Cerebellar cortex (tissue), 1 donor: ENCODE measurements at regions not wholly inside any gene's neighbourhood (a gene's known extent, or its start where the extent isn't known, plus 50 kb on each side); places are given as distances from the start of the nearest gene placed in this dataset.
"Not testable (repeated sequence)": the region's sequence is repeated elsewhere in the genome, so short reads cannot be mapped to it uniquely, and the experiment has no call there.

Source experiments
- DNase-seq: peaks from one replicate; pipeline ENCODE4 v3.0.0-alpha.2; 2015; ENCODE audit warnings: low spot score

DNA sequence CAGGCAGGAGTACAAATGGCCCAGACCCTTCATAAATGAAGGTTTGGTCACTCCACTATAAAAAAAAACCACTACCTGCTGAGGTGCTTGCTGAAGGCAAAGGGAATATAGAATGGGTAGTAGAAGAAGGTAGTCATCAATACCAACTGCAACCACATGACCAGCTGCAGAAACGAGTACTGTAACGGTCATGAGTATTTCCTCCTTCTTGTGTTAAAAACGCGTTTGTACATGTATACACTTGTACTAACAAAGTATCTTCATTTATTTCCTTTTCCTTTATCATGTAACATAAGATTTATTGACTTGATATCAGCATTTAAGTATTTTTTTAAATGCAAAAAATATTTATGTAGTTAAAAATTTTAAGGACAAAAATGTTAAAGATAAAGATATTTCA is 238.6 kb downstream of the TFAP2B start:
- DNase-seq: no peak

DNA sequence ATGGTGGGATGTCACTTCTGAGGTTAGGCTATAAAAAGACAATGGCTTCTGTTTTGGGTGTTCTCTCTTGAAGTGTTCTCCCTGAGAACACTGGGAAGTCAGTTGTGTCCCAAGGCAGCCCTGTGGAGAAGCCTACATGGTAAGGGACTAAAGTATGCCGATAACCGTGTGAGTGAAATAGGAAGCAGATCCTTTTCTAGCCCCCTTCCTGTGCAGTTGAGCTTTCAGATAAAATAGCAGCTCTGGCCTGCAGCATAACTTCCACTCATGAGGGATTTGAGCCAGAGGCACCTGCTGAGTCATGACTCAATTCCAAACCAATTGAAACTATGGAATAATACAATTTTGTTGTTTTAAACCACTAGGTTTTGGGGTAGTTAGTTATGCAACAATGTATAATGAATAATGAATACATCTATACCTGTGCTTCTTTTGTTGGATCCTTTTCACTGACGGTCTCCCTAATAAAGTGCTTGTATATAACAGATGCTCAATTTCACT is 241.6 kb downstream of the TFAP2B start:
- DNase-seq: no peak

DNA sequence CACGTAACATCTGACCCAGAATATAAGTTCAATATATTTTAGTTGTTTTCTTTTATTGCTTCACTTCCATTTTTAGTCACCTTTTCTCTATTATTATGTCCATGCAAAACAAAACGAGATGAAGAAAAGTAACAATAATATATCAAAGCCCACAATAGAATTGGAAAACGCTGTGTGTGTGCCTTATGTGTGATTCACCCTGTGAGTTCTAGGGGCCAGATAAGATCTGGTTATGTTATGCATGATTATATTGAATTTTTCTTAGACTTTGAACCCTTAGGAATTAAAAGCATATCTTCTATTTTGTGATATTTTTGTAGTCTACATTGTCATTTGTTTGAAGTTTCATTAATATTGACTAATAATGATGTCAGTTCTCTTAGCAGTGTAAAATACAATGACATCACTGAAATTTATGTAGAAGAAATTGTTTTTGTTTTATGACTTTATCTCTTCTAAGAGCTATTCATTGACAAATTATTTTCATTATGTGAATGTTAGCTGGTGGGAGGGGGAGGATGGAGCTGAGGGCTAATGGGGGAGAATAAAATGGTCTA is 243.6 kb downstream of the TFAP2B start:
- DNase-seq: no peak

DNA sequence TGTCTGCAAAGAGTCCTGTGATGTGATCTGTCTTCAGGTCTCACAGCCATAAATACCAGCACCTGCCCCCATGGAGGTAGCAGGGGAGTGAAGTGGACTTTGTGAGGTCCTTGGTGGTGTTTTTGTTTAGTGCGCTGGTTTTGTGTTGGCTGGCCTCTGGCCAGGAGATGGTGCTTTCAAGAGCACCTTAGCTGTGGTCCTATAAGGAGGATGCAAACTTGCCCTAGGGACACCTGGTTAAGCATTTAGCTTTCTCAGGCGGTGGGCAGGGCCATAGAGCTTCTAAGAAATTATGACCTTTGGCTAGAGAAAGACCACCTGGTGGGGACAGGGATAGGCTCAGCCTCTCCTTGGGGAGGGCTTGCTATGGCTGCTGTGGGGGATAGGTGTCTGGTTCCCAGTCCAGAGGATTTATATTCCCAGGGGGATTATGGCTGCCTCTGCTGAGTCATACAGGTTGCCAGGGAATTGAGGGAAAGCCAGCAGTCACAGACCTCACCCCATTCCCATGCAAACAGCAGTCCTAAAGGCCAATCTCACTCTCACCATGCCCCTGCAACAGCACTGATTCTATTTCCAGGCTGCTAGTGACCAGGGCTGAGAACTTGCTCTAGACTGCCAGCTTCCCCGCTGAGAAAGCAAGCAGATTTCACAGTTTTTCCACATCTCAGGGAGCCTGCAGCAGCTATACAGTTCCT is 259.3 kb downstream of the TFAP2B start:
- no peak for DNase-seq

DNA sequence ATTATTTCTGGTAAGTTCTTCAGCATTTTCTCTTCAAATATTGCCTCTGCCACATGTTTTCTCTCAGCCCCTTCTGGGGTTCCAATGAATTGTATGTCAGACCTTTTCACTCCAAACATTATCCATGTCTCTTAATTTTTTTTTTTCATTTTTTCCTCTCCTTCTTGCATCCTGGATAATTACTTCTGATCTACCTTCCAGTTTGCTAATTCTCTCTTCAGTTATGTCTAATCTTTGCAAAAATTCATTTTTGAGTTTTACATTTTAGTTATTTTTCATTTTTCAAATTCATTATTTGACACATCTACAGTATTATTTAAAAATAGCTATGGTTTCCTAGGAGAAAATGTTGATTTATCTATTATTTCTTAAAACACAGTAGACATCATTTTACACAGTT is 271.7 kb downstream of the TFAP2B start:
- DNase-seq: no peak

DNA sequence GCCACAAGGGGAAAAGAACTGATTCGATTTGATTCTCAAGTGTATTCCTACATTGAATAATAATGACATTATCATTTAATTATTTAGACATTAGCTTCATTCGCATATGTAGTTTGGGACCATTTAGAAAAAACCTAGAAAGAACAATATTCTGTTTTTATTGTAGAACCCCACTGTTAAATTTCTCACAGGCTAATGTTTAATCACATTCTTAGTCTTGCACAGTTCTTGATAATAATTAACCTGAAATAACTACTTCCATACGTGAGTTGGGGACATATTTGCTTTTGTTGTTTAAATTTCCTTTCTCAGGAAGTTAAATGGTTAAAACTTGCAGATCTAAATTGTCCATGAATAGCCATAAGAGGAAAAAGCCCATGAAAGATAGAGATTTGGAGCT is 275.2 kb downstream of the TFAP2B start:
- DNase-seq: no peak

DNA sequence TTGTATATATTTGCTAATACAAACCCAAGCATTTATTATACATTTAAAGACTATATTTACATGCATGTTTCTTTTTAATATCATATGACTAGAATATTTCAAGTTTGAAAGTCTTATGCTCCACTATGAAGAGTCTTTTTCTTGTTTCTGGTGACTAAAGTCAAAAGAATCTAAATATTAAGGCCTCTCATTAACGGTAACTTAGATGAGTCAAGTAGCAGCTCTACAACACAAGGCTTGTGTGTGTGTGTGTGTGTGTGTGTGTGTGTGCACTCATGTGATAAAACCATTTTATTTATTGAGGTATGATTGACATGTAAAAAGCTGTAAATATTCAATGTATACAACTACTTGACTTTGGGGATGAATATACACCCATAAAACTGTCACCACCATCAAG is 275.6 kb downstream of the TFAP2B start:
- no peak for DNase-seq

DNA sequence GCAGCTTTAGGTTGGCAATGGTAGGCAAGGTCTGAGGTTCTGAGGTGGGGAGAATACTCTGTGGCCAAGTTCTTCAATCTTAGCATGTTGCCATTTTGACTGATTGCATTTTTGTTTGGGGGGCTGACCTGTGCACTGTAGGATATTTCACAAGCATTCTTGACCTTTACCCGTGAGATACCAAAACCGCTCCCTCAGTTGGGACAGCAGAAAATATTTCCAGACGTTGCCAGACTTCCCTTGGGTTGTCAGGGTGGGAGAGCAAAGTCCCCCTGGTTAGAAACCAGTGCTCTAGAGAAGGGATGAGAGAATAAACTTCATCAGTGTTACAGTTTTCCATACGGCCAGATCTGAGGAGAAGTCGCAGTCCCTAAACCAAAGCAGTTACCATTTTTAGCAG is 279.6 kb downstream of the TFAP2B start:
- no peak for DNase-seq

DNA sequence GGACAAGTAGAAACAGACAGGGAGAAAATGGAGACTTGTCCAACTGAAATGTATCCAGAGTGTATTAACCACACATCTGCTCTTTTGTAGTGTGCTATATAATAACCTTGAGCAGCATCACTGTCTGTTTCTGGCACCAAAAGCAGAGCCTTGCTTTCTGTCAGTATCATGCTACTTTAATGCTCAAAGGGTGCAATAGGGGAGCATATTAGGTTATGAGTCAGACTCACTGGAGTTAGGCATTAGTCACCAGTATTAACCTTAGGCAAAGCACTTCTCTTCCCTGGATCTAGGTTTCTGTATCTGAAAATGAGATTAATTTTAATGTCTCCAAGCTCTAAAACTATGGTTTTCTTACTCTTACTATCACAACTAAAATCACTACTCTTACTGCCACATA is 280.1 kb downstream of the TFAP2B start:
- no peak for DNase-seq

DNA sequence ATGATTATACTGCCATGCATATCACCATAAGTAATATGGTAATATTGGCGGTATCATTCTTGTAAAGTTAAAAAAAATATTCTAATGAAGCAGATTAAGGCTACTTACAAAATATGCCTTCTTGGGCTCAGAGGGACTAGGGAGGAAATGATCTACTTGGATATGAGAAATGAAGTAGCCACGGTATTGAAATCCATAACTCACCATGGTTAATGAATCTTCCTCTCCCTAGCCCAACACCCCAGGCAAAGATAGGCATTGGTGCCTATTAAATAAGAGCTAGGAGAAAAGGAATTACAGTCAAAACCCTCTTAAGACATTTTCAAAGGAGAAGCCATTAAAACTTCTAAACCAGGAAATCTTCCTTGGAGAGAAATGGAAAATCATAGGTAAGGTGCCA is 280.5 kb downstream of the TFAP2B start:
- no peak for DNase-seq

DNA sequence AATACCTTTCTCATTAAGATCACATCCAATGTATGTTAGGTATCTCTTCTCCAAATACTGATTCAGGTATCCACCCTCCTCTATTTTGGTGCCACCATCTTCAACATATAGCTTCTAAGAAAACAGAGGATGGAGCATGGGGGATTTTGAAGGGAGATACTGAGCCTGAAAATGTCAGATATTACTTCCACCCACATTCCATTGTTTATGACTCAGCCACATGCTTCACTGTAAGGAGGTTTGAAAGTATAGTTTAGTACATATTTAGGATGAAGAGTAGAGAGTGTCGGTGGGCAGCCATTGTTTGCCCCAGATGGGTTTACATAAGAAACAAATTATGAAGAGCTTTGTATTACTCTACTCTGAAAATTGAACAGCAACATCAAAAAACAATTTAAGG is 286.7 kb downstream of the TFAP2B start:
- no peak for DNase-seq

DNA sequence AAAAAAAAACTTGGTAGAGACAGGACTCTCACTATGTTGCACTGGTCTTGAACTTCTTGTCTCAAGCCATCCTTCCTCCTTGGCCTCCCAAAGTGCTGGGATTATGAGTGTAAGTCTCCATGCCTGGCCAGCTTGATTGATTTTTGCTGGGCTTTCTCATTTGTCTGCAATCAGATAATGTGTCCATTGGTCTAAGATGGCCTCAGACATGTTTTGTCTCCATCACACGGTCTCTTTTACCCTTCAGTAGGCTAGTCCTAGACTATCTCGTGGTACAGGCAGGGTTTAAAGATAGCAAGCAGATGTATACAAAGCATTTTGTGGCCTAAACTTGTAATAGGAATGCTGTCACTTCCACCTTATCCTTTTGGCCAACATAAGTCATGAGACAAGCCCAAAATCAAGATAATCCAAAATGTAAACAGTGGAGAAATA is 289.1 kb downstream of the TFAP2B start:
- no peak for DNase-seq

DNA sequence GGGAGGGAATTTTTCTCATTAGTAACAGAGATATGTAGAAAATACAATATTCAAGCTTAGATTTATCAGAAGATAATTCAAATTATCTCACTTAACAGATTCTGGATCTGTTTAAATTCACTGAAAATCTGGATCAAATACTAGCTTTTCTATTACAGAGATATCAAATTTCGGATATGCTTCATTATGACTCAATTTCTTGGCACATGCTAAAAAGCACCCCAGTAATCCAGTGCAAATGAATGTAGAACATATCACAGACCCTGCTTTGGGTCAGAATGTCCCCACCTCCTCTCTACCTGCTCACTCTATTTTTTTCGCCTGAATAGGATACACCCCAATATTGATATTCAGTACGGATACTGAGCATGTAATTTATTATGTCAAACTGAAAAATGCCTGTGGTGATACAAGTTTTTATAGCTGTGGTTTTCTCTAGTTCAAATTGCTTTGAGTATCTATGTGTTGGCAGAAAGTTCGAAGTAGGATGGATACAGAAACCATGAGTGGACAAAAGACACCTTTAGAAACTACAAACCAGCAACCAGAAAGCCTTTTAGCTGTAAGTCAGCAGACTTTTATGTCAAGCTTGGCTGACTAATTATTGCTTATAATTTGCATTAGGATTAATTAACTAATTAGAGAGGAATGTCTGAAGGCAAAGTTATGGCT is 290.0 kb downstream of the TFAP2B start:
- DNase-seq: no peak

DNA sequence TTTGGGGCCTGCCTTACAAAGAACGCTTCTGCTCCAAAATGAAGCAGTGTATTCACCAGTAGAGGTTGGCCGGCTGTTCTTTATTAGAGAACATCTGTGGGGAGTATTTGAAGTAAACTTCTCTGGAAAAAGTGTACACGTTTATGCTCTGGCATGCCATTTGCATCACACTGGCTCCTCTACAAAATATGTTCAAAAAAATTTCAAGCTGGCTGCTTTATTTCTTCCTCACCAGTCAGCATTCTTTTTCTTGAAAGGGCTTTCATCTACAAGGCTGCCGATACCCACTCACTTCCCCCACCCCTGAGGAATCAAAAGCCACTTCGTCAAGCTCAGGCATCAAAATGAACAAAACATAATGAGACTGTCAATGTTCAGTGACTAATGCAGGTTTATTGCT is 294.1 kb downstream of the TFAP2B start:
- no peak for DNase-seq

DNA sequence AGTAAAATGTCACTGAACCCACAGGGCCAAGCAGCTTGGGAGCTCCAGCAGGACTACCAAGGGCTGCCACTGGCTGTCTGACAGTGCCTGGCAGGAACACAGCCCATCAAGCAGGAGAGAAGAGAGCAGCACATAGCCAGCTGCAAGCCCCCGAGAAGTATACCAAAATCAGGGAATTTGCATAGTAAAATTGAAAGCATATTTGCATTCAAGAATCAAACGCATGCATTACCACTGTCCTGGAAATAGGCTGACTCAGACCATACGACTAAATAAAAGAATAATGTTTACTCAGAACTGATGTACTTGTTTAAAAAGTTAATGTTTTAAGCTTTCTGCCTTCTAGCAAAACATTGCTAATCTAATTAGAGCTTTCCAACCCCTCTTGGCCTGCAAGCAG is 298.1 kb downstream of the TFAP2B start:
- no peak for DNase-seq

DNA sequence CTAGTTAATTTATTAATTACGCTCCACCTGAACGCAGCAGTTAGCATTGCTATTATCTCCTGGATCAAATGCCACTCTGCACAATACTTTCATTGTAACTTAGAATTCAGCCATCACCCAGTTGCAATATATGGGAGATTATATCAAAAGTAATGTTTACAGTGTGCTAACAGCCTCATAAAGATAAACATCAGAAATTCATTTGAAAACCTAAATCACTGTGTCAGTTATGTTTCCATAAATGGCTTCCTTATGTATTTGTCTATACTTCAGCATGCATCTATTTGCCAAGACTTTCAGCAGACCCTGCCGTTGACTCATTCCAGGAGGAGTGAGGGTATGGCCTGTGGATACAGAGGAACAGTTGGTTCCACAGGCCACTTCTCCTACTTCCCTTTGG is 300.1 kb downstream of the TFAP2B start:
- DNase-seq: no peak

DNA sequence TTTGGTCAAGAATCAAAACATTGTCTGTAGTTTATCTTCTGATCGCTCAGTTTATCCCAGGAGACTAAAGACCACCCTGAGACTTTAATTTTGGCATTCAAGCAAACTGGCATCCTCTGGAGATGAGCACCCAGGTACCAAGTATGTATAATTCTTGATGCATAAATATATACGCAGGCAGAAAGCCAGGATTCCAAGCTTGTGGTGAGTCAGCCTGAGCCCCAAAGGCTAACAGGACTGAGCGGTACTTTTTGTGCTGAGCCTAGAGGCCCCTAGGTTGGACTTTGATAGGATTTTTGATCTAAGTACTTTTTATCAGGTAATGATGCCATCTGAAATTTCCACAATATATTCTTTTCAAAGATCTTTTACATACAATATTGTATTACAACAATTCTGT is 301.3 kb downstream of the TFAP2B start:
- DNase-seq: no peak

DNA sequence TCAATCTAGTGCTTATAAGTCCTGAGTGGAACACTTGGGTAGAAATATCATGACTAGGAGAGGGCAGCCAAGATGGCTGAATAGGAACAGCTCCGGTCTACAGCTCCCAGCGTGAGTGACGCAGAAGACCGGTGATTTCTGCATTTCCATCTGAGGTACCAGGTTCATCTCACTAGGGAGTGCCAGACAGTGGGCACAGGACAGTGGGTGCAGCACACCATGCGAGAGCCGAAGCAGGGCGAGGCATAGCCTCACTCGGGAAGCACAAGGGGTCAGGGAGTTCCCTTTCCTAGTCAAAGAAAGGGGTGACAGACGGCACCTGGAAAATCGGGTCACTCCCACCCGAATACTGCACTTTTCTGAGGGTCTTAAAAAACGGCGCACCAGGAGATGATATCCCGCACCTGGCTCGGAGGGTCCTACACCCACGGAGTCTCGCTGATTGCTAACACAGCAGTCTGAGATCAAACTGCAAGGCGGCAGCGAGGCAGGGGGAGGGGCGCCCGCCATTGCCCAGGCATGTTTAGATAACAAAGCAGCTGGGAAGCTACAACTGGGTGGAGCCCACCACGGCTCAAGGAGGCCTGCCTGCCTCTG is 302.8 kb downstream of the TFAP2B start:
- DNase-seq: not testable (repeated sequence)

DNA sequence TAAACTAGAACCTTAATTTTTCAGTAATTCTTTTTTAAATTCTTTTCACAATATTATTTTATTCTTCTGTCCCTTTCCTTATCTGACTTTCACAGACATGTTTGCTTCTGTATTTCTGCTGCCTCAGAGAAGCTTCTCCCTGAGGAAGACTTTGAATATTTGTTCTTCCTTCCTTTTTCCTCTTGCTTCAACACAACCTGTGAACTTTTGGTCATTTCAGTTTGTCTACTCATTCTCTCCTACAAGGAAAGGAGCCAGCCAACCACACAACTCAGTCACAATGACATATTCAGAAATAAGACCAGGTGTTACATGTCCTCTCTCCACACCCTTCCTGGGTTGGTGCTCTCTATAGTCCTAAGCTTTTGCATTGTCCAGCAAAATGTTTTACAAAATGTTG is 310.4 kb downstream of the TFAP2B start:
- no peak for DNase-seq

DNA sequence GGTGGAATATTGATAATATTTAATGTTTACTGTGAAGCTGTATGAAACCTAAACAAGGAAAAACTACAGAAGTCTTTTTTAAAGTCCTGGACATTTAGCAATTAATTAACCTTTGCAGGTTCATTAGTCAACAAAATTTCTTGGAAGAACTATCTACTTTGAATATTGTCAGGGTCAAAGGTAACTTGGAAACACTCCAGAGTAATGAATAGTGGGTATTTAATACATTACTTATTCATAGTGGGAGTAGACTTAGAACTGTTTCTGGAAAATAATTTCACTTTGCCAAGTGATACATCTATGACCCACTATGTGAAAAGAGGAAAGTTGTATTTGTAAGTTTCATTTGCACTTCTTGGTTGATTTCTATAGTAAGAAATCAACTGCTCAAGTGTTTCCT is 319.1 kb downstream of the TFAP2B start:
- no peak for DNase-seq

DNA sequence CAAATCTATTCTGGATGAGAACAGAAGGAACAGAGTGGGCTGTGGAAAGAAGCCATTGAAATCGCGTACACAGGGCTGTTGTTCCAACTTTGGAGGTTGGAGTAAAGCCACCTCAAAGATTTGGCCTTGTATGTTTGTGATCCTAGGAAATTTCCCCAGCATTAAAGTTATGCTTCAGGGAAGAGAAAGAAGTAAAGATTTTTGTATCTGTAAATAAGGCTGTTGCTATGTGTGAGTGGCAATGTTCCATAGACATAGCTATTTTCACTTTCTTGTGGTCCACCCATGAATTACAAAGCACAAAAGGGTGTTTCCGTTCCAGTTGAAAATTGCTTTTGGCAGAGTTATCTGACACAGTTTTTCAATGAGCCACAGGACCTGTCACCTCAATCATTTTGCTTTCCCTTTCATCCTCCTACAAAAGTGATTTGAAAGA is 321.3 kb downstream of the TFAP2B start:
- DNase-seq: peak; percentile 1

DNA sequence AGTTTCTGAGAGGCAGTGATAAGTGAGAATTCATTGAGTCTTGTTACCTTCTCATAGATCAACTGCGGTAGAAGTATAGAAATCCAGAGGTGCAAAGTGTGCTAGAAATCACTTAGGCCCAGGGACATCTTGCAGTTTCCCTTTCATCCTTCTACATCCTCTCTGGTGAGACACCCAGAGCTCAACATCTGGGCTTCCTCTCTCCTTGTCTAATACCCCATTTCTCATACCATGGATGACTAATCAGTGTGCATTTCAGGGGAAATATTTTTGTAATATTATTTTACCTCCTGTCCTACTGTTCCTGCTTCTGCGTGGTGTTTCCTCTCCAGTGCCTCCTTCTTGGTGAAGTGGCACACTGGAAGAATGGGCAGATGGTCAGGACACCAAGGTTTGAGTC is 322.4 kb downstream of the TFAP2B start:
- DNase-seq: no peak

DNA sequence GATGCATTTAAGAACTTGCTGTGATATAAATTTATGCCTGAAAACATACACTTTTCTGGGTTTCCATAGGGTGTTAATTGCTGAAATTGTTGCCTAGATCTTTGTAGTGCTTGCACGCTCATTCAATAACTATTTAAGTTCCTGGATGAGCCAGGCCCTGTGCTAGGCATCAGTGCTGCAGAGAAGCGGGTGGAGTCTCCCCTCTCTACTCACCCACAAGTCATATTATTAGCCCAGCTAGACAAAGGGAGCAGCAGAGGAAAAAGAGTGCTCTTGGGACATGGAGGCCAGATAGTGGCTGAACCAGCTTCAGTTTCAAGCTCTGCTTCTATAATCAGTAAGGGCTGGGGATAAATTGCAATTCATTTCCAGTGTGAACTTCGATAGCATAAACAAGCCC is 329.1 kb downstream of the TFAP2B start:
- DNase-seq: no peak
